GM20000 (cell line): ENCODE measurements at regions not wholly inside any gene's neighbourhood (a gene's known extent, or its start where the extent isn't known, plus 50 kb on each side); places are given as distances from the start of the nearest gene placed in this dataset.

ENCODE experiments used
- DNase-seq: peaks from one replicate; pipeline ENCODE4 v3.0.0; 2012; ENCODE audit warnings: low spot score
- CTCF ChIP-seq: IDR thresholded peaks from 2 replicates; pipeline ENCODE4 v1.5.1; 2012; ENCODE audit warnings: mild to moderate bottlenecking, control low read depth; ENCODE audit errors: extremely low read depth, missing control alignments

- no peak for TF ChIP-seq CTCF
- no peak for DNase-seq
Observed at GRCh38 chr12:30807695-30808034, 52.9 kb upstream of the CAPRIN2 start.

- DNase-seq, result peak; percentile 53
- TF ChIP-seq CTCF, result peak; percentile 71
Observed at GRCh38 chr12:30806989-30807694, 52.4 kb upstream of the CAPRIN2 start.

GRCh38 chr12:30805959-30806358, 51.2 kb upstream of the CAPRIN2 start:
- no peak for DNase-seq
- TF ChIP-seq CTCF, result no peak
